GM19395 (cell line): ENCODE measurements at regions not wholly inside any gene's neighbourhood (a gene's known extent, or its start where the extent isn't known, plus 50 kb on each side); places are given as distances from the start of the nearest gene placed in this dataset.
"Not testable (repeated sequence)": the region's sequence is repeated elsewhere in the genome, so short reads cannot be mapped to it uniquely, and the experiment has no call there.

ENCODE experiments used
- ATAC-seq: cut with Tn5 transposase; IDR thresholded peaks from one replicate; pipeline ENCODE4 v1.9.1; 2021; ENCODE audit warnings: mild to moderate bottlenecking, moderate library complexity; ENCODE audit not compliant: unreplicated experiment

GRCh38 chr10:33867199-33867789 lies 532.8 kb upstream of the NRP1 start:
- not testable (repeated sequence) for ATAC-seq

GRCh38 chr10:33863352-33863751 lies 528.9 kb upstream of the NRP1 start:
- ATAC-seq: no peak

- no peak for ATAC-seq
Measured at GRCh38 chr10:33862536-33863105, 528.2 kb upstream of the NRP1 start.

- no peak for ATAC-seq
Measured at GRCh38 chr10:33861833-33862232, 527.4 kb upstream of the NRP1 start.

GRCh38 chr10:33861016-33861704 lies 526.7 kb upstream of the NRP1 start:
- ATAC-seq: no peak

GRCh38 chr10:33860552-33860951 lies 526.1 kb upstream of the NRP1 start:
- no peak for ATAC-seq

GRCh38 chr10:33859319-33860022 lies 525.0 kb upstream of the NRP1 start:
- no peak for ATAC-seq

GRCh38 chr10:33858326-33858725 lies 523.9 kb upstream of the NRP1 start:
- no peak for ATAC-seq

GRCh38 chr10:33853221-33853620 lies 518.8 kb upstream of the NRP1 start:
- not testable (repeated sequence) for ATAC-seq

- ATAC-seq: no peak
Measured at GRCh38 chr10:33843379-33843778, 508.9 kb upstream of the NRP1 start.

GRCh38 chr10:33841678-33842077 lies 507.2 kb upstream of the NRP1 start:
- no peak for ATAC-seq

GRCh38 chr10:33838731-33839130 lies 504.3 kb upstream of the NRP1 start:
- ATAC-seq: no peak

GRCh38 chr10:33837736-33838135 lies 503.3 kb upstream of the NRP1 start:
- no peak for ATAC-seq

- no peak for ATAC-seq
Measured at GRCh38 chr10:33835556-33835955, 501.1 kb upstream of the NRP1 start.

- no peak for ATAC-seq
Measured at GRCh38 chr10:33833566-33833965, 499.1 kb upstream of the NRP1 start.

- ATAC-seq: no peak
Measured at GRCh38 chr10:33832124-33832787, 497.8 kb upstream of the NRP1 start.

GRCh38 chr10:33831591-33831990 lies 497.1 kb upstream of the NRP1 start:
- ATAC-seq: no peak

GRCh38 chr10:33829899-33830298 lies 495.4 kb upstream of the NRP1 start:
- ATAC-seq: not testable (repeated sequence)

- no peak for ATAC-seq
Measured at GRCh38 chr10:33828592-33828991, 494.1 kb upstream of the NRP1 start.

GRCh38 chr10:33826186-33826585 lies 491.7 kb upstream of the NRP1 start:
- ATAC-seq: no peak

- no peak for ATAC-seq
Measured at GRCh38 chr10:33822774-33823173, 488.3 kb upstream of the NRP1 start.
